OCI-LY1 (cell line): ENCODE measurements at regions not wholly inside any gene's neighbourhood (a gene's known extent, or its start where the extent isn't known, plus 50 kb on each side); places are given as distances from the start of the nearest gene placed in this dataset.
"Not testable (repeated sequence)": the region's sequence is repeated elsewhere in the genome, so short reads cannot be mapped to it uniquely, and the experiment has no call there.

Experiments
- EZH2 ChIP-seq: fragments of 200-600 bp; sonication (generic), shearing (Covaris generic); IDR thresholded peaks from 2 replicates; pipeline ENCODE4 v1.8.0; 2017; ENCODE audit warnings: borderline replicate concordance, mixed run types, mild to moderate bottlenecking, antibody characterized with exemption, low read length, moderate library complexity, mixed read lengths
- TF ChIP-seq, protein P1 (sequence below): fragments of 200-600 bp; sonication (generic), shearing (Covaris generic); IDR thresholded peaks from 2 replicates; pipeline ENCODE4 v1.5.1; 2017; ENCODE audit warnings: mild to moderate bottlenecking, antibody characterized with exemption, low read length, moderate library complexity, mixed read lengths

GRCh38 chr5:177665172-177665571 is 65.2 kb downstream of the B4GALT7 start:
- TF ChIP-seq, protein P1, sequence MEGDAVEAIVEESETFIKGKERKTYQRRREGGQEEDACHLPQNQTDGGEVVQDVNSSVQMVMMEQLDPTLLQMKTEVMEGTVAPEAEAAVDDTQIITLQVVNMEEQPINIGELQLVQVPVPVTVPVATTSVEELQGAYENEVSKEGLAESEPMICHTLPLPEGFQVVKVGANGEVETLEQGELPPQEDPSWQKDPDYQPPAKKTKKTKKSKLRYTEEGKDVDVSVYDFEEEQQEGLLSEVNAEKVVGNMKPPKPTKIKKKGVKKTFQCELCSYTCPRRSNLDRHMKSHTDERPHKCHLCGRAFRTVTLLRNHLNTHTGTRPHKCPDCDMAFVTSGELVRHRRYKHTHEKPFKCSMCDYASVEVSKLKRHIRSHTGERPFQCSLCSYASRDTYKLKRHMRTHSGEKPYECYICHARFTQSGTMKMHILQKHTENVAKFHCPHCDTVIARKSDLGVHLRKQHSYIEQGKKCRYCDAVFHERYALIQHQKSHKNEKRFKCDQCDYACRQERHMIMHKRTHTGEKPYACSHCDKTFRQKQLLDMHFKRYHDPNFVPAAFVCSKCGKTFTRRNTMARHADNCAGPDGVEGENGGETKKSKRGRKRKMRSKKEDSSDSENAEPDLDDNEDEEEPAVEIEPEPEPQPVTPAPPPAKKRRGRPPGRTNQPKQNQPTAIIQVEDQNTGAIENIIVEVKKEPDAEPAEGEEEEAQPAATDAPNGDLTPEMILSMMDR = not testable (repeated sequence)
- not testable (repeated sequence) for TF ChIP-seq EZH2
